Keratinocyte (primary cell): ENCODE measurements at regions not wholly inside any gene's neighbourhood (a gene's known extent, or its start where the extent isn't known, plus 50 kb on each side); places are given as distances from the start of the nearest gene placed in this dataset.
A peak's percentile ranks its signal among the peaks of the same experiment; 100 is the strongest.

Source experiments
- DNase-seq: peaks from one replicate; pipeline ENCODE4 v3.0.0-alpha.2; 2011; ENCODE audit warnings: low read depth, missing footprints, low spot score
- FAIRE-seq: peaks from 2 replicates; lab custom pipeline; 2011; peaks lifted over from hg19 to GRCh38; lab: Jason Lieb, UNC
- H2AFZ ChIP-seq: 2 replicates; pipeline ENCODE4 v1.6.0; 2012; ENCODE audit warnings: low read length, control low read depth, inconsistent platforms; ENCODE audit not compliant: control insufficient read depth
- H3K27ac ChIP-seq: 2 replicates; pipeline ENCODE4 v1.5.1; 2011; ENCODE audit warnings: low read length; ENCODE audit not compliant: control insufficient read depth, insufficient read depth
- H3K27me3 ChIP-seq: 3 replicates; pipeline ENCODE4 v1.6.0; 2011; ENCODE audit warnings: low read length; ENCODE audit not compliant: control insufficient read depth, insufficient read depth; ENCODE audit errors: extremely low read depth
- H3K36me3 ChIP-seq, 2 experiments: 2 replicates in 1 of 2; 3 replicates in 1 of 2; pipeline ENCODE4 v1.5.1; 2011; ENCODE audit warnings: low read length in 2 of 2, mild to moderate bottlenecking in 1 of 2; ENCODE audit not compliant: control insufficient read depth in 2 of 2, insufficient read depth in 2 of 2; ENCODE audit errors: extremely low read depth in 1 of 2
- H3K4me1 ChIP-seq: 3 replicates; pipeline ENCODE4 v1.5.1; 2011; ENCODE audit warnings: low read length; ENCODE audit not compliant: control insufficient read depth, insufficient read depth; ENCODE audit errors: extremely low read depth
- H3K4me2 ChIP-seq: 3 replicates; pipeline ENCODE4 v1.6.0; 2011; ENCODE audit warnings: low read depth, low read length; ENCODE audit not compliant: control insufficient read depth, insufficient read depth; ENCODE audit errors: extremely low read depth
- H3K4me3 ChIP-seq, 3 experiments: fragments of 200-600 bp in 1 of 3; sonication (generic) in 1 of 3; 2 replicates in 2 of 3; 3 replicates in 1 of 3; pipeline ENCODE4 v1.5.1; 2011 to 2016; ENCODE audit warnings: low read length in 3 of 3, mild to moderate bottlenecking in 3 of 3, control low read depth in 2 of 3, inconsistent platforms in 1 of 3, low read depth in 1 of 3, mixed read lengths in 1 of 3, mixed run types in 1 of 3, moderate library complexity in 1 of 3; ENCODE audit not compliant: control insufficient read depth in 2 of 3, insufficient read depth in 2 of 3; ENCODE audit errors: extremely low read depth in 1 of 3
- H3K79me2 ChIP-seq: 2 replicates; pipeline ENCODE4 v1.6.0; 2012; ENCODE audit warnings: low read length; ENCODE audit not compliant: control insufficient read depth, insufficient read depth
- H3K9ac ChIP-seq: 3 replicates; pipeline ENCODE4 v1.6.0; 2011; ENCODE audit warnings: low read length; ENCODE audit not compliant: control insufficient read depth, insufficient read depth; ENCODE audit errors: extremely low read depth
- H3K9me1 ChIP-seq: 3 replicates; pipeline ENCODE4 v1.6.0; 2011; ENCODE audit warnings: low read length; ENCODE audit not compliant: control insufficient read depth, insufficient read depth; ENCODE audit errors: extremely low read depth
- H3K9me3 ChIP-seq: 2 replicates; pipeline ENCODE4 v1.5.1; 2012; ENCODE audit warnings: low read depth, low read length; ENCODE audit not compliant: control insufficient read depth
- H4K20me1 ChIP-seq: 3 replicates; pipeline ENCODE4 v1.6.0; 2011; ENCODE audit warnings: low read length; ENCODE audit not compliant: control insufficient read depth, insufficient read depth; ENCODE audit errors: extremely low read depth
- CTCF ChIP-seq, 3 experiments: IDR thresholded peaks in 1 of 3; conservative IDR thresholded peaks in 1 of 3; optimal IDR thresholded peaks in 1 of 3; 2 replicates in 2 of 3; 3 replicates in 1 of 3; pipeline versions ENCODE3 to v1.5.1; 2011; ENCODE audit warnings: low read length in 3 of 3, mild to moderate bottlenecking in 3 of 3, moderate library complexity in 2 of 3, control low read depth in 1 of 3, inconsistent platforms in 1 of 3; ENCODE audit not compliant: insufficient read depth in 2 of 3; ENCODE audit errors: extremely low read depth in 1 of 3
- EZH2 ChIP-seq: IDR thresholded peaks from one replicate; pipeline ENCODE4 v1.6.1; 2012; ENCODE audit warnings: inconsistent platforms, mild to moderate bottlenecking, low read length, moderate library complexity
- dilution Hi-C: fragments of 300-500 bp; cut with MboI; formaldehyde crosslinking; loops from one replicate; pipeline ENCODE4 v1.7.0; 2020; ENCODE audit warnings: low sequenced_read_pairs; ENCODE audit not compliant: extremely low pct_ligation_motif_present

DNA sequence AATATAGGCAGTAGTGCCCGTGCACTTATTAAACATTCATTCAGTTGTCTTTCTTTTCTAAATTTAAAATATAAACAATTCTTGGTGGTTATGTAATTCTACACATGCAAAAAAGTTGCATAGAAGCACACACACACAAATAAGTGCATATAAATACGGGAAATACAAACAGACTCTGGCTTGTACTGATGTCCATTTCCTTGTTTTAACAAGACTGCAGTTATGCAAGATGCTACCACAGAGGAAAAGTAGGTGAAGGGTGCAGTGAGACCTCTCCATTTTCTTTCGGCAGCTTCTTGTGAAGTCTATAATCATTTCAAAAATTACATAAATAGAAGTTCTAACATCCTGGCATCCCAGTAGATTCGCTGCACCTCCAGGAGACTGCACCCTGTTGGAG lies 130.6 kb upstream of the BCL6 start:
- dilution Hi-C loops = no loop called here
- no peak overlapping the region for H3K27ac ChIP-seq
- no peaks in the 10 kb centered on the region for H3K27me3 ChIP-seq
- peaks cover 13% of the 10 kb centered on the region for H3K4me1 ChIP-seq
- H3K9me1 ChIP-seq = no peaks in the 10 kb centered on the region
- no peaks in the 10 kb centered on the region for H4K20me1 ChIP-seq
- H3K9ac ChIP-seq = no peak overlapping the region
- no peaks in the 10 kb centered on the region for H3K36me3 ChIP-seq
- FAIRE-seq (no peak), DNase-seq (no peak)
- no peak overlapping the region for H2AFZ ChIP-seq
- no peaks in the 10 kb centered on the region for H3K9me3 ChIP-seq
- H3K4me3 ChIP-seq = no peak overlapping the region
- H3K79me2 ChIP-seq = no peaks in the 10 kb centered on the region
- TF ChIP-seq CTCF (optimal IDR thresholded peaks at IDR 0.05 in 1 of 3, IDR thresholded peaks at IDR 0.05 in 1 of 3, conservative IDR thresholded peaks at IDR 0.05 in 1 of 3; ENCODE audit: extremely low read depth in 1 of 3, insufficient read depth in 2 of 3, low read length in 3 of 3) (no peak), EZH2 (no peak)
- H3K4me2 ChIP-seq = no peak overlapping the region

DNA sequence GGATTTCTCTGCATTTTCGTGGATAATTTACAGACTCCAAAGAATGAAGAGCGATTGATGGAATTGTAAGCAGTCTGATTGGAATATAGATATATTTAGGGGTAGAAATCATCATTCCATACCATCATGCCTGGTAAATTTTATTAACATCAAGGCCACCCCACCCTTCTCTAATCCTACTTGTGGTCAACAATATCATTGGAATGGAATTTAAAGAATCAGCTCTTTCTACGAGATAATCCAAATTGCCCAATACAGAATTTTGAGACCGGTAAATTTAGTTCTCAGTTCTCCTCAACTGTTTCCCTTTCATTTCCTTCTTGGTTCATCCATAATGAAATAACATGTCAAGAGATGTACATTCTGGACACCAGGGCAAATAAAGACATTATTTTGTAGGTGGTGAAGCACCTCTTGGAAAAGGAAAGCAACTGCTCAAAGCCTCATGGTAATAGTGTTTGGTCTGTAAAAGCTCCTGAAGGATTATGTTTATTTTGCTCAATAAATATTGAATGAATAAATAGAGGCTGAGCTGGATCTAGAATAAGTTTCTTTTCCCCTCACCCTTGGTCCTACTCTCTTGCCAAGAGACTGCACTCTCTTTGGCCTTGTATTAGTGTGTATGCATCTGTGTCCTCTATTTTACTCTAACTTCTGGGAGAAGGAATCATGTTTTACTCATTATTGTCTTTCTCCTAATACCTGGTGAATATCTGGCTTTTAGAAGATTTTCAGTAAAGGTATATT lies 133.7 kb upstream of the BCL6 start:
- FAIRE-seq = peak; percentile 43
- Histone ChIP-seq H4K20me1 (no peaks in the 10 kb centered on the region), H3K36me3 (no peaks in the 10 kb centered on the region), H3K27me3 (no peaks in the 10 kb centered on the region), H2AFZ (peak overlapping the region; percentile 47), H3K9me3 (no peaks in the 10 kb centered on the region), H3K79me2 (no peaks in the 10 kb centered on the region), H3K27ac (no peak overlapping the region), H3K4me3 (peak overlapping the region in 1 of 3 experiments; percentile 2), H3K9ac (no peak overlapping the region), H3K4me2 (peak overlapping the region; percentile 76), H3K4me1 (peaks cover 13% of the 10 kb centered on the region), H3K9me1 (no peaks in the 10 kb centered on the region)
- DNase-seq = no peak
- dilution Hi-C loops = no loop called here
- TF ChIP-seq CTCF (optimal IDR thresholded peaks at IDR 0.05 in 1 of 3, IDR thresholded peaks at IDR 0.05 in 1 of 3, conservative IDR thresholded peaks at IDR 0.05 in 1 of 3; ENCODE audit: extremely low read depth in 1 of 3, insufficient read depth in 2 of 3, low read length in 3 of 3) = no peak
- no peak for TF ChIP-seq EZH2
